Naive thymus-derived CD4-positive, alpha-beta T cell (primary cell): ENCODE measurements at regions not wholly inside any gene's neighbourhood (a gene's known extent, or its start where the extent isn't known, plus 50 kb on each side); places are given as distances from the start of the nearest gene placed in this dataset.

ENCODE experiments used
- ATAC-seq: fragments of 150-1000 bp; cut with Tn5 transposase; 2 replicates; pipeline ENCODE4 v1.10.0; 2021; ENCODE audit warnings: mild to moderate bottlenecking, moderate library complexity
- CTCF ChIA-PET: fragments of 350-600 bp; sonication (Branson Sonifier 250); formaldehyde crosslinking; loops from one replicate; lab custom pipeline; 2021; ENCODE audit warnings: antibody characterized with exemption; lab: Charles Lee
- POLR2A ChIA-PET: fragments of 350-600 bp; sonication (Branson Sonifier 250); formaldehyde crosslinking; loops from one replicate; lab custom pipeline; 2021; ENCODE audit warnings: antibody characterized with exemption, inconsistent platforms; lab: Charles Lee
- DNase-seq, 9 donors: peaks; one replicate each; pipeline versions ENCODE4 v3.0.0 to v3.0.0-alpha.2; 2020 to 2022; ENCODE audit warnings: mixed read lengths in 1 of 9
- H3K27ac ChIP-seq: one replicate; pipeline ENCODE4 v1.7.0; 2013; ENCODE audit warnings: mild to moderate bottlenecking, low read depth, low read length, moderate library complexity
- H3K27me3 ChIP-seq, 2 donors: one replicate each; pipeline ENCODE4 v1.7.0; 2013; ENCODE audit warnings: low read length in 2 of 2, mild to moderate bottlenecking in 2 of 2, moderate library complexity in 2 of 2; ENCODE audit not compliant: control insufficient read depth in 2 of 2, insufficient read depth in 2 of 2
- H3K36me3 ChIP-seq, 3 experiments: 1 replicate in 2 of 3; 2 replicates in 1 of 3; pipeline ENCODE4 v1.7.0; 2013; ENCODE audit warnings: low read length in 3 of 3, mild to moderate bottlenecking in 3 of 3, moderate library complexity in 1 of 3; ENCODE audit not compliant: insufficient read depth in 3 of 3, control insufficient read depth in 2 of 3
- H3K4me1 ChIP-seq, 2 donors: one replicate each; pipeline ENCODE4 v1.7.0; 2013; ENCODE audit warnings: low read length in 2 of 2, mild to moderate bottlenecking in 2 of 2, moderate library complexity in 1 of 2; ENCODE audit not compliant: control insufficient read depth in 2 of 2, insufficient read depth in 2 of 2
- H3K4me3 ChIP-seq: 2 replicates; pipeline ENCODE4 v1.7.0; 2013; ENCODE audit warnings: mild to moderate bottlenecking, low read length
- H3K9me3 ChIP-seq, 3 experiments: 1 replicate in 2 of 3; 2 replicates in 1 of 3; pipeline ENCODE4 v1.7.0; 2013; ENCODE audit warnings: low read length in 3 of 3; ENCODE audit not compliant: control insufficient read depth in 2 of 3
- H3K27ac Mint-ChIP-seq, 9 donors: one replicate each; pipeline ENCODE4 v1.8.0; 2020 to 2022; ENCODE audit warnings: mixed read lengths in 9 of 9, mild to moderate bottlenecking in 8 of 9, moderate library complexity in 5 of 9, inconsistent platforms in 2 of 9
- H3K27me3 Mint-ChIP-seq, 5 donors: one replicate each; pipeline ENCODE4 v1.8.0; 2021 to 2022; ENCODE audit warnings: mixed read lengths in 5 of 5, mild to moderate bottlenecking in 1 of 5
- H3K36me3 Mint-ChIP-seq, 5 donors: one replicate each; pipeline ENCODE4 v1.8.0; 2020 to 2022; ENCODE audit warnings: mixed read lengths in 5 of 5, mild to moderate bottlenecking in 3 of 5, inconsistent platforms in 1 of 5
- H3K4me1 Mint-ChIP-seq, 7 donors: one replicate each; pipeline ENCODE4 v1.8.0; 2020 to 2022; ENCODE audit warnings: mixed read lengths in 7 of 7, mild to moderate bottlenecking in 3 of 7, inconsistent platforms in 1 of 7
- H3K4me3 Mint-ChIP-seq, 10 donors: one replicate each; pipeline ENCODE4 v1.8.0; 2020 to 2022; ENCODE audit warnings: mild to moderate bottlenecking in 10 of 10, mixed read lengths in 10 of 10, moderate library complexity in 6 of 10, inconsistent platforms in 2 of 10
- H3K9me3 Mint-ChIP-seq, 11 donors: one replicate each; pipeline ENCODE4 v1.8.0; 2020 to 2022; ENCODE audit warnings: mixed read lengths in 11 of 11, mild to moderate bottlenecking in 4 of 11, inconsistent platforms in 1 of 11, moderate library complexity in 1 of 11
- intact Hi-C, 2 donors: fragments of 100-400 bp; cut with micrococcal nuclease; formaldehyde crosslinking; loops; one replicate each; pipeline ENCODE4 v1.15.1; 2023

DNA sequence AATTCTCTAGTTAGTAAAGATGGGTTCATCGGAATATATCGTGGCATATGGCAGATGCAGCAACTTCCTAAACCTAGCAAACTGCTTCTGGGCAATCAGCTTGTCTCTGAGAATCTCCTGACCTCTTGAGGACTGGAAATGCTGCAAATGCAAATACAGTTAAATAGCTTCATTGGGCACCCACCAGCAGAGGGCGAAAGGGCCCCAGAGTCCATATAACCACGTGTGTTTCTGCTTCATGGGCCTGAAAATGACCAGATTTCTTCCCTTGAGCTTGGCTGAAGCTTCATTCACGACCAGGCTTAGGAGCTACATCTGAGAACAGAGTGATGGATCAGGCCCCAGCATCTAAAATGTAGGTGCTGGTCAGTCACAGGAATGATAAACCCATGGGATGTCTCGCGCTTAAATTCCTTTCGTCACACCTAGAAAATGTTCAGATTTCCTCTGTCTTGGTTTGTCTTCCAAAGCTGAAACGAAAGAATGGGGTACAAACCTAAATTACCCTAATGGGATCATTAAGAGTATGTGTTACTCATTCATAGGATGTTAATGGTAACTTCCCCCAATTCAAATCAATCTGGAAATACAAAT, 1482.5 kb upstream of the TMEM132C start:
- Mint-ChIP-seq H3K27me3 (no peaks in the 10 kb centered on the region), H3K27ac (no peak overlapping the region), H3K4me1 (peaks cover 0 to 6% (median 0%) of the 10 kb centered on the region in 7 donors), H3K9me3 (peaks cover 0 to 5% (median 0%) of the 10 kb centered on the region in 11 donors), H3K4me3 (no peak overlapping the region), H3K36me3 (no peaks in the 10 kb centered on the region)
- Histone ChIP-seq H3K4me3 (no peak overlapping the region), H3K36me3 (no peaks in the 10 kb centered on the region), H3K9me3 (no peaks in the 10 kb centered on the region), H3K27ac (no peak overlapping the region), H3K27me3 (no peaks in the 10 kb centered on the region), H3K4me1 (no peaks in the 10 kb centered on the region)
- CTCF ChIA-PET: interaction anchor here (0.7 kb wide), 1 partner anchor 21 kb away, joined by 3 read pairs; no protein-coding TSS in a partner anchor
- intact Hi-C loops: no loop called here
- POLR2A ChIA-PET: no interaction called here
- ATAC-seq: peak; percentile 27
- DNase-seq: no peak

- POLR2A ChIA-PET: no interaction called here
- Histone ChIP-seq H3K4me3 (no peak overlapping the region), H3K36me3 (no peaks in the 10 kb centered on the region), H3K27me3 (no peaks in the 10 kb centered on the region), H3K9me3 (no peaks in the 10 kb centered on the region), H3K27ac (no peak overlapping the region), H3K4me1 (no peaks in the 10 kb centered on the region)
- Mint-ChIP-seq H3K36me3 (no peaks in the 10 kb centered on the region), H3K9me3 (peaks cover 0 to 5% (median 0%) of the 10 kb centered on the region in 11 donors), H3K27me3 (no peaks in the 10 kb centered on the region), H3K27ac (no peak overlapping the region), H3K4me1 (no peaks in the 10 kb centered on the region), H3K4me3 (no peak overlapping the region)
- DNase-seq (no peak), ATAC-seq (no peak)
- CTCF ChIA-PET: no interaction called here
- intact Hi-C loops: no loop called here
These were observed 1477.0 kb upstream of the TMEM132C start for GRCh38 chr12:126789963-126790362.

DNA sequence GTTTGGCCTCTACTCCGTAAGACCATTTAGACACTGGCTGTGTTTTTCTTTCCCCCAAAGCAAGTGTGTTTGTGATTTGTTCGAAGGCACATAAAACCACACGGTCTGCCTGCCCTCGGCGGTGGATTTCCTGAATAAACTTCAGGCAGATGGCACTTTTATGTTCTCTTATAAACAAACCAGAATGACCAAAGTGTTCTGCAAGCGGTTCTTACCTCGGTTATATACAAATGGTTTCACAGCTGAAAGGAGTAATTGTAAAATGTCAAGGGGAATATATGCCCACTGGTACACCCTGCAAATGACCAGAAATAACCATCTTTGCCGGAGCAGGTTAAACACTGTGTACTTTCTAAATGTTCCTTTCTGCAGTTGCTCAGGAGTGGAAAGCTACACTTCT, 1475.8 kb upstream of the TMEM132C start:
- ChIA-PET CTCF (no interaction called here), POLR2A (no interaction called here)
- Mint-ChIP-seq H3K4me1 (no peaks in the 10 kb centered on the region), H3K27ac (no peak overlapping the region), H3K4me3 (no peak overlapping the region), H3K36me3 (no peaks in the 10 kb centered on the region), H3K27me3 (no peaks in the 10 kb centered on the region), H3K9me3 (peaks cover 0 to 5% (median 0%) of the 10 kb centered on the region in 11 donors)
- Histone ChIP-seq H3K4me1 (no peaks in the 10 kb centered on the region), H3K4me3 (no peak overlapping the region), H3K9me3 (no peaks in the 10 kb centered on the region), H3K36me3 (no peaks in the 10 kb centered on the region), H3K27me3 (no peaks in the 10 kb centered on the region), H3K27ac (no peak overlapping the region)
- DNase-seq (no peak), ATAC-seq (no peak)
- intact Hi-C loops: no loop called here

DNA sequence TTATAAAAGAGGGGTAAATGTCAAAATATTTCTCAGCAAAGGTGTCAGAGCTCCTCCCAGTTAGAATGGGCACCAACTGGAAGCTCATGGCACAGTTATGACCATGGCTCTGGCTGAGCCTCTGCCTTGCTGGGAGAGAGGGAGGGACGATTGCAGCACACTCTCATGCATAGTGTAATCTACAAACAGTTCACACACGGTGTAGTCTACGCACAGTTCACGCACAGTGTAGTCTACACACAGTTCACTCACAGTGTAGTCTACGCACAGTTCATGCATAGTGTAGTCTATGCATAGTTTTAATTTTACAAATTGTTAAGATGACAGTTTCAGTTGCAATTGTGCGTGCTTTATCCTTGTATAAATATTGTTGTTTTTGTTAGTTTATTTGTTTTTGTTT, 1474.6 kb upstream of the TMEM132C start:
- peaks cover 0 to 5% (median 0%) of the 10 kb centered on the region in 11 donors for H3K9me3 Mint-ChIP-seq
- CTCF ChIA-PET: no interaction called here

DNA sequence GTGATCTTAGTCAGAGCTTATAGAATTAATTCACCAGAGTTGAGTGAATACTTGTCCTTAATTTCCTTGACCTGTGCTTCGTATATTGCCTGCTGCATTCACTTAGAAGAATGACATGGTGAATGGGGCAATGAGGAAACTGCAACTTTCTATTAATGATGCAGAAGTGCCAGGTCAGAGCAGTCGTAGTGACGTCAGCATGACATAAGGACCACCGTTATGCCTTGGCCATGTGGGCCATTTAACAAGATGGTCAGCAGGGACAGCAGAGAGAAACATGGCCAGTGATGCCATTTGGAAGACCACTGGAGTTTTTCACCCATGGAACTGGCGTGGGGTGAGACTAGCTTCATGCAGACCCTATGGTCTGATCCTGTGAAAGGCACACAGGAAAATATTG, 1469.4 kb upstream of the TMEM132C start:
- Histone ChIP-seq H3K4me1 (no peaks in the 10 kb centered on the region), H3K4me3 (no peak overlapping the region), H3K27ac (no peak overlapping the region), H3K9me3 (no peaks in the 10 kb centered on the region), H3K36me3 (no peaks in the 10 kb centered on the region), H3K27me3 (no peaks in the 10 kb centered on the region)
- H3K27ac Mint-ChIP-seq: no peak overlapping the region
- ChIA-PET POLR2A (no interaction called here), CTCF (no interaction called here)
- intact Hi-C loops: no loop called here
- H3K36me3 Mint-ChIP-seq: no peaks in the 10 kb centered on the region
- peaks cover 0 to 4% (median 0%) of the 10 kb centered on the region in 11 donors for H3K9me3 Mint-ChIP-seq
- DNase-seq (no peak), ATAC-seq (no peak)
- H3K4me1 Mint-ChIP-seq: no peaks in the 10 kb centered on the region
- peaks cover 0 to 5% (median 0%) of the 10 kb centered on the region in 5 donors for H3K27me3 Mint-ChIP-seq
- H3K4me3 Mint-ChIP-seq: no peak overlapping the region

More for the DNA sequence above, 1474.6 kb upstream of the TMEM132C start:
- POLR2A ChIA-PET: no interaction called here
- no peak for ATAC-seq
- H3K4me3 ChIP-seq: no peak overlapping the region
- H3K4me1 ChIP-seq: no peaks in the 10 kb centered on the region
- intact Hi-C loops: no loop called here
- DNase-seq: no peak
- H3K27ac ChIP-seq: no peak overlapping the region
- Mint-ChIP-seq H3K27ac (no peak overlapping the region), H3K27me3 (no peaks in the 10 kb centered on the region), H3K36me3 (no peaks in the 10 kb centered on the region), H3K4me3 (no peak overlapping the region), H3K4me1 (no peaks in the 10 kb centered on the region)
- H3K9me3 ChIP-seq: no peaks in the 10 kb centered on the region
- no peaks in the 10 kb centered on the region for H3K27me3 ChIP-seq
- no peaks in the 10 kb centered on the region for H3K36me3 ChIP-seq

DNA sequence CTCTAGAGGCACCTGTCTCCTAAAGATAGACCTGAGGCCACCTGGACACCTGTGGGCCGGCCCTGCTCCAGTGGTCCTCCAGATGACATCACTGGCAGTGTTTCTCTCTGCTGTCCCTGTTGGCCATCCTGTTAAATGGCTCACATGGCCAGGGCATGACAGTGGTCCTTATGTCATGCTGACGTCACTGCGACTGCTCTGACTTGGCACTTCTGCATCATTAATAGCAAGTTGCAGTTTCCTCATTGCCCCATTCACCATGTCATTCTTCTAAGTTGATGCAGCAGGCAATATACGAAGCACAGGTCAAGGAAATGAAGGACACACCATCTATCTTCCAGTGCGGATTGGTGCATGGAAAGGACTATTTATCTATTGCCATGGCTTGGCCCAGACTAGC, 1468.5 kb upstream of the TMEM132C start:
- H3K36me3 Mint-ChIP-seq: no peaks in the 10 kb centered on the region
- no peak overlapping the region for H3K4me3 ChIP-seq
- no peaks in the 10 kb centered on the region for H3K4me1 Mint-ChIP-seq
- H3K27ac Mint-ChIP-seq: no peak overlapping the region
- intact Hi-C loops: no loop called here
- H3K9me3 Mint-ChIP-seq: peaks cover 0 to 4% (median 0%) of the 10 kb centered on the region in 11 donors
- DNase-seq (no peak), ATAC-seq (no peak)
- no peaks in the 10 kb centered on the region for H3K36me3 ChIP-seq
- ChIA-PET POLR2A (no interaction called here), CTCF (no interaction called here)
- H3K27me3 Mint-ChIP-seq: peaks cover 0 to 5% (median 0%) of the 10 kb centered on the region in 5 donors
- H3K27me3 ChIP-seq: no peaks in the 10 kb centered on the region
- H3K4me1 ChIP-seq: no peaks in the 10 kb centered on the region
- H3K4me3 Mint-ChIP-seq: no peak overlapping the region
- H3K27ac ChIP-seq: no peak overlapping the region
- H3K9me3 ChIP-seq: no peaks in the 10 kb centered on the region

GRCh38 chr12:126807312-126807865, 1459.6 kb upstream of the TMEM132C start:
- Mint-ChIP-seq H3K27me3 (peaks cover 0 to 10% (median 4%) of the 10 kb centered on the region in 5 donors), H3K4me1 (peaks cover 0 to 1% (median 0%) of the 10 kb centered on the region in 7 donors), H3K27ac (no peak overlapping the region), H3K9me3 (peaks cover 0 to 9% (median 0%) of the 10 kb centered on the region in 11 donors), H3K36me3 (no peaks in the 10 kb centered on the region), H3K4me3 (no peak overlapping the region)
- no peak for ATAC-seq
- DNase-seq: no peak
- POLR2A ChIA-PET: no interaction called here
- no peaks in the 10 kb centered on the region for H3K4me1 ChIP-seq
- no peak overlapping the region for H3K4me3 ChIP-seq
- intact Hi-C loops: no loop called here
- no peaks in the 10 kb centered on the region for H3K9me3 ChIP-seq
- no peak overlapping the region for H3K27ac ChIP-seq
- CTCF ChIA-PET: no interaction called here
- no peaks in the 10 kb centered on the region for H3K36me3 ChIP-seq
- H3K27me3 ChIP-seq: no peaks in the 10 kb centered on the region
